T-cell (primary cell): ENCODE measurements at regions not wholly inside any gene's neighbourhood (a gene's known extent, or its start where the extent isn't known, plus 50 kb on each side); places are given as distances from the start of the nearest gene placed in this dataset.

ENCODE experiments used
- ATAC-seq, 4 experiments: fragments of 200-7000 bp in 3 of 4; fragments of 150-1000 bp in 1 of 4; cut with Tn5 transposase; replicated peaks in 1 of 4; 1 replicate in 3 of 4; 2 replicates in 1 of 4; pipeline ENCODE4 v1.10.0; 2021; ENCODE audit warnings: moderate library complexity in 3 of 4, mild to moderate bottlenecking in 2 of 4, moderate number of reproducible peaks in 1 of 4
- CTCF ChIA-PET, 2 donors: fragments of 300-600 bp; sonication (Branson Sonifier 250); formaldehyde crosslinking; loops; one replicate each; lab custom pipeline; 2022; ENCODE audit warnings: antibody characterized with exemption in 2 of 2; lab: Charles Lee
- POLR2A ChIA-PET, 2 donors: fragments of 300-600 bp; sonication (Branson Sonifier 250); formaldehyde crosslinking; loops; one replicate each; lab custom pipeline; 2022; ENCODE audit warnings: antibody characterized with exemption in 2 of 2; lab: Charles Lee
- DNase-seq, 35 experiments: peaks; one replicate each; pipeline versions ENCODE4 v3.0.0 to v3.0.0-alpha.2; 2013 to 2023
- H3K27ac ChIP-seq: one replicate; pipeline ENCODE4 v1.5.1; 2013; ENCODE audit warnings: low read length
- H3K27me3 ChIP-seq, 2 experiments: replicated peaks in 1 of 2; 1 replicate in 1 of 2; 2 replicates in 1 of 2; pipeline versions ENCODE4 v1.6.1 to v1.7.0; 2013; ENCODE audit warnings: low read length in 1 of 2, mixed read lengths in 1 of 2; ENCODE audit not compliant: control insufficient read depth in 2 of 2, insufficient read depth in 2 of 2; ENCODE audit errors: extremely low read depth in 1 of 2
- H3K36me3 ChIP-seq, 2 donors: 1 replicate in 1 of 2; 2 replicates in 1 of 2; pipeline versions ENCODE4 v1.6.1 to v1.7.0; 2013; ENCODE audit warnings: low read length in 1 of 2; ENCODE audit not compliant: control insufficient read depth in 2 of 2, insufficient read depth in 1 of 2; ENCODE audit errors: extremely low read depth in 1 of 2
- H3K4me1 ChIP-seq, 2 experiments: 1 replicate in 1 of 2; 2 replicates in 1 of 2; pipeline versions ENCODE4 v1.6.1 to v1.7.0; 2013; ENCODE audit warnings: low read length in 2 of 2, mixed read lengths in 1 of 2; ENCODE audit not compliant: insufficient read depth in 2 of 2, control insufficient read depth in 1 of 2; ENCODE audit errors: extremely low read depth in 1 of 2
- H3K4me3 ChIP-seq, 2 donors: 1 replicate in 1 of 2; 2 replicates in 1 of 2; pipeline versions ENCODE4 v1.5.1 to v1.7.0; 2013; ENCODE audit warnings: mild to moderate bottlenecking in 2 of 2, low read length in 1 of 2, moderate library complexity in 1 of 2; ENCODE audit not compliant: control insufficient read depth in 1 of 2; ENCODE audit errors: extremely low read depth in 1 of 2
- H3K9me3 ChIP-seq: 2 replicates; pipeline ENCODE4 v1.7.0; 2013
- H3K27ac Mint-ChIP-seq, 2 donors: one replicate each; pipeline ENCODE4 v1.8.0; 2020 to 2021; ENCODE audit warnings: mild to moderate bottlenecking in 2 of 2, mixed read lengths in 2 of 2
- H3K27me3 Mint-ChIP-seq, 2 donors: one replicate each; pipeline ENCODE4 v1.8.0; 2021 to 2022; ENCODE audit warnings: mixed read lengths in 2 of 2
- H3K36me3 Mint-ChIP-seq: one replicate; pipeline ENCODE4 v1.8.0; 2021; ENCODE audit warnings: mixed read lengths
- H3K4me1 Mint-ChIP-seq, 3 donors: one replicate each; pipeline ENCODE4 v1.8.0; 2020 to 2022; ENCODE audit warnings: mixed read lengths in 3 of 3, mild to moderate bottlenecking in 1 of 3
- H3K4me3 Mint-ChIP-seq, 3 donors: one replicate each; pipeline ENCODE4 v1.8.0; 2020 to 2022; ENCODE audit warnings: mild to moderate bottlenecking in 3 of 3, mixed read lengths in 3 of 3, moderate library complexity in 3 of 3
- H3K9me3 Mint-ChIP-seq, 3 donors: one replicate each; pipeline ENCODE4 v1.8.0; 2020 to 2022; ENCODE audit warnings: mixed read lengths in 3 of 3
- WGBS: methylation state at CpG from one replicate; pipeline ENCODE4 v1.1.5; 2013; ENCODE audit warnings: missing lambda C conversion rate; ENCODE audit not compliant: insufficient coverage; 5-methylcytosine and 5-hydroxymethylcytosine counted together

DNA sequence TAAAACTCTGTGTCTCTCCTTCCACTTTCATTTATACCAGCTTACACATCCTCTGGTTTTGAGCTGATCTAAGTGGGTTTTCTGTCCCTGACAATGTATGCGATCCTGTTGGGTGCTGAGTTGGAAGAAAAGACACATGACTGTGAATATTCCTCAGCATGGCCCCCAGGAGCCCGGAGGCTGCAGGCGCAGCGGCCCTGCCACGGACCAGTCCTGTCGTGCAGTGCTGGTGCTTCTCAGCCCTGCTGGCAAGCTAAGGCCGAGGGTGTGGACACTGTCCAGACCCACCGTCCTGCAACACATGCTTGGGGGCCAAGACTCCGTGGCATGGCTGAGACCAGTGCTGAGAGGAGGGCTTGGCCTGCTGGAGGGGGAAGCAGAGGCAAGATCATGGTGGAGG is 328.9 kb upstream of the IRX2 start:
- POLR2A ChIA-PET, result no interaction called here
- H3K27ac Mint-ChIP-seq, result no peak overlapping the region
- no peaks in the 10 kb centered on the region for H3K4me1 ChIP-seq
- no peaks in the 10 kb centered on the region for H3K4me1 Mint-ChIP-seq
- H3K27me3 ChIP-seq, result peaks cover 0 to 3% of the 10 kb centered on the region in 2 experiments
- no peak overlapping the region for H3K4me3 ChIP-seq
- no peaks in the 10 kb centered on the region for H3K36me3 ChIP-seq
- no peaks in the 10 kb centered on the region for H3K9me3 ChIP-seq
- no peaks in the 10 kb centered on the region for H3K36me3 Mint-ChIP-seq
- H3K9me3 Mint-ChIP-seq, result peaks cover 5 to 27% (median 25%) of the 10 kb centered on the region in 3 donors
- no peak overlapping the region for H3K27ac ChIP-seq
- H3K27me3 Mint-ChIP-seq, result peaks cover 0 to 2% of the 10 kb centered on the region in 2 donors
- DNase-seq, result no peak
- WGBS, result 79% methylated on average over 9 of the region's 9 CpGs
- no peak overlapping the region for H3K4me3 Mint-ChIP-seq
- ATAC-seq, result peak in 1 of 4 experiments; percentile 23
- CTCF ChIA-PET, result no interaction called here

DNA sequence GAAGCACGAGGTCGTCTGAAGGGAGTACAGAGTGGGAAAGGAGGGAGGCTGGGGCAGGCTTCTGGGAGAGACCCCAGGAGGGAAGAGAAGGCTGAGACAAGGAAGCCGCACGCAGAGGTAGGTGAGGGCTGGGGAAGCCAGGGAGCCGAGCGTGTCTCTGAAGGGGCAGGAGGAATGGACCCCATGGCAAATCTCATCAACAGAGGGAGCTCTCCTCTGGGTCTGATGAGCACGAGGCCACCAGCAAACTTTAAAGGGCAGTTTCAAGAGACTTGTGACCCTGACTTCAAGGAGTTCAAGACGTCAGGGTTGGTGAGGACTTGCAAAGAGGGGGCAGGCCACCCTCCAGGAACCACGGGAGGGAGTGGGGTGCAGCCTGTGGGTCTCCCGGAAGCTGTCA is 326.2 kb upstream of the IRX2 start:
- Mint-ChIP-seq H3K27ac (no peak overlapping the region), H3K4me3 (no peak overlapping the region), H3K4me1 (no peaks in the 10 kb centered on the region), H3K36me3 (no peaks in the 10 kb centered on the region), H3K27me3 (peaks cover 0 to 2% of the 10 kb centered on the region in 2 donors), H3K9me3 (peaks cover 14 to 28% (median 16%) of the 10 kb centered on the region in 3 donors)
- no peaks in the 10 kb centered on the region for H3K9me3 ChIP-seq
- H3K36me3 ChIP-seq, result no peaks in the 10 kb centered on the region
- H3K4me3 ChIP-seq, result no peak overlapping the region
- WGBS, result 61% methylated on average over 10 of the region's 10 CpGs
- DNase-seq (no peak), ATAC-seq (no peak)
- H3K4me1 ChIP-seq, result no peaks in the 10 kb centered on the region
- CTCF ChIA-PET, result no interaction called here
- POLR2A ChIA-PET, result no interaction called here
- peaks cover 0 to 3% of the 10 kb centered on the region in 2 experiments for H3K27me3 ChIP-seq
- H3K27ac ChIP-seq, result no peak overlapping the region

DNA sequence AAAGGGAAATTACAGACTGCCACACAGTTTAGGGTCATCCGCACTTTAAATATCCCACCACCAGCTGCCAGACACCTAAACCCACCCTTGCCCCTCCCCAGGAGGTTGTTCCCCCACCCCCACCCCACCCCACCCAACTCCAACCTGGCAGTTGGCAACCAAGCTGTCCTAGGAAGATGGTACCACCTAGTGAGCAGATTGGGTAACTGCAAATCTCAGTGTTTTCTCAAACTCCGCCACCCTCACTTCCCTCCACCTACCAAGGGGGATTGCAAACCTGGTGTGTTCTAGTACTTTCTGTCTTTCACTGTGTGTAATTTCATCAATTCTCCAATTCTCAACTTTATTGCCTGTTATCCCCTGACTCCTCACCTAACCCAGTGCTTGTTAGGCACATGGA is 323.8 kb upstream of the IRX2 start:
- no peak overlapping the region for H3K27ac ChIP-seq
- Mint-ChIP-seq H3K4me3 (no peak overlapping the region), H3K9me3 (peaks cover 25 to 46% (median 28%) of the 10 kb centered on the region in 3 donors), H3K27me3 (peaks cover 0 to 2% of the 10 kb centered on the region in 2 donors), H3K4me1 (no peaks in the 10 kb centered on the region), H3K27ac (no peak overlapping the region), H3K36me3 (no peaks in the 10 kb centered on the region)
- no peaks in the 10 kb centered on the region for H3K4me1 ChIP-seq
- CTCF ChIA-PET, result no interaction called here
- WGBS, result no CpG with 5 or more reads among the region's 2 CpGs
- no peaks in the 10 kb centered on the region for H3K36me3 ChIP-seq
- peaks cover 0 to 3% of the 10 kb centered on the region in 2 experiments for H3K27me3 ChIP-seq
- no peak overlapping the region for H3K4me3 ChIP-seq
- POLR2A ChIA-PET, result no interaction called here
- no peak for DNase-seq
- ATAC-seq, result no peak
- H3K9me3 ChIP-seq, result no peaks in the 10 kb centered on the region

DNA sequence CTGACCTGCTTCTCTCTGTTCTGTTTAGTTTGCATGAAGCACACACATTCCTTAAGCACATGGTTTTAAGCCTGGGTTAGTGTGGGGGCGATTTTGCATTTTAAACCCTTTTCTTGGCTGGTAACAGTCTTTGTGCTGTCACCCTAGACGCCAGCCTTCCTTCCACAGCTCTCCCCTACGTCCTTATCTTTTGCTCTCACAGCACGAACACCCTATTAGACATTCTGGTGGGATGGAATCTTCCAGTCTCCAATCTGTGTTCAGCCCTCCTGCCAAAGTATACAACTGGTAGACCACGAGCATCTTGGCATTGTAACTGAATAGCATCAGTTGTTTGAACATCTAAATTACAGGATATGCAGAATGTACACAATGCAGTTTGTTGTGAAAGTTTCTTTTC is 316.9 kb upstream of the IRX2 start:
- H3K4me3 ChIP-seq, result no peak overlapping the region
- no peaks in the 10 kb centered on the region for H3K4me1 ChIP-seq
- H3K27ac ChIP-seq, result no peak overlapping the region
- WGBS, result no CpG with 5 or more reads among the region's 5 CpGs
- no peaks in the 10 kb centered on the region for H3K9me3 ChIP-seq
- Mint-ChIP-seq H3K9me3 (peaks cover 19 to 45% (median 27%) of the 10 kb centered on the region in 3 donors), H3K27me3 (no peaks in the 10 kb centered on the region), H3K4me3 (no peak overlapping the region), H3K36me3 (no peaks in the 10 kb centered on the region), H3K27ac (no peak overlapping the region), H3K4me1 (no peaks in the 10 kb centered on the region)
- H3K27me3 ChIP-seq, result no peaks in the 10 kb centered on the region
- ChIA-PET POLR2A (no interaction called here), CTCF (no interaction called here)
- DNase-seq, result no peak
- ATAC-seq, result no peak
- H3K36me3 ChIP-seq, result no peaks in the 10 kb centered on the region

DNA sequence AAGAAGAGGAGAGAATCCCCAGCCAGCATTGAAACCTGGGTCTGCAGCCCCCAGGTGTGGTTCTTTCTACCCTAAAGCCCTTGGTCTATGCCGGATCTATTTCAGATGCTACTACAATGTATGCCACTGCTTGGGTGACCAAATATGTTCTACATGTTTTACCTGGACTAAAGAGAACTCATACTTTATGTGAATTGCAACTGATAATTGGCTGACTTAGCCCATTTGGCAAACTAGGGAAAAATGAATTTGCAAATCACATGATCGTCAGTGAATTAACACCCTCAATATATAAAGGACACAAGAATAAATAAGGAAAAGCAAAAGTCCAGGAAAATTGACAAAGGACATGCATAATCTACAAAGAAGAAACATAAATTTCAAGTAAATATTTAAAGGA is 308.8 kb upstream of the IRX2 start:
- no peak overlapping the region for H3K4me3 ChIP-seq
- no peak overlapping the region for H3K27ac ChIP-seq
- POLR2A ChIA-PET, result no interaction called here
- Mint-ChIP-seq H3K27me3 (no peaks in the 10 kb centered on the region), H3K4me3 (no peak overlapping the region), H3K4me1 (no peaks in the 10 kb centered on the region), H3K36me3 (no peaks in the 10 kb centered on the region), H3K9me3 (peaks cover 7 to 23% (median 13%) of the 10 kb centered on the region in 3 donors), H3K27ac (no peak overlapping the region)
- H3K36me3 ChIP-seq, result no peaks in the 10 kb centered on the region
- DNase-seq (no peak), ATAC-seq (no peak)
- CTCF ChIA-PET, result no interaction called here
- peaks cover 0 to 2% of the 10 kb centered on the region in 2 experiments for H3K27me3 ChIP-seq
- H3K9me3 ChIP-seq, result no peaks in the 10 kb centered on the region
- no peaks in the 10 kb centered on the region for H3K4me1 ChIP-seq
- no CpG with 5 or more reads among the region's 2 CpGs for WGBS

DNA sequence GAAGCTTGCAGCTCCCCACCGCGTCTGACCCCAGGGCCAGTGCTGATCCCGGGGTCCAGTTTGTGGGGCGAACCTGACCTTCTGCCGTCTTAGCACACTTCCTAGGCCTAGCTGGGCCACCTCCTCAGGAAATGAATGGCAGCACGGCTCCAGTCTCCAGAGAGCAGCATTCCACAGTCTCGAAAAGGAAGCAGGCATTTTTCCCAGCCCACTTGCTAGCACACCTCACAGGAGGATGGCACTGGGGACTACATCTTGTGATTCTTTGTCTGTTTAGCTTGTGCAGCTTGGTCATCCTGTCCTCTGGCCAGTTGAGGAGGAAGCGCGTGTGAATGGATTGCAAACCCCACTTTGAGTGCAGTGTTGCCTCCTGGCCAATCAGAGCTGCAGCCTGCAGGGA is 308.0 kb upstream of the IRX2 start:
- 71% methylated on average over 7 of the region's 9 CpGs for WGBS
- Histone ChIP-seq H3K4me1 (no peaks in the 10 kb centered on the region), H3K27ac (no peak overlapping the region), H3K27me3 (peaks cover 0 to 2% of the 10 kb centered on the region in 2 experiments), H3K36me3 (no peaks in the 10 kb centered on the region), H3K9me3 (no peaks in the 10 kb centered on the region), H3K4me3 (no peak overlapping the region)
- H3K36me3 Mint-ChIP-seq, result no peaks in the 10 kb centered on the region
- no peak overlapping the region for H3K27ac Mint-ChIP-seq
- no peak for DNase-seq
- no peaks in the 10 kb centered on the region for H3K27me3 Mint-ChIP-seq
- H3K4me1 Mint-ChIP-seq, result no peaks in the 10 kb centered on the region
- ChIA-PET POLR2A (no interaction called here), CTCF (no interaction called here)
- H3K9me3 Mint-ChIP-seq, result peaks cover 7 to 23% (median 7%) of the 10 kb centered on the region in 3 donors
- no peak for ATAC-seq
- H3K4me3 Mint-ChIP-seq, result no peak overlapping the region

DNA sequence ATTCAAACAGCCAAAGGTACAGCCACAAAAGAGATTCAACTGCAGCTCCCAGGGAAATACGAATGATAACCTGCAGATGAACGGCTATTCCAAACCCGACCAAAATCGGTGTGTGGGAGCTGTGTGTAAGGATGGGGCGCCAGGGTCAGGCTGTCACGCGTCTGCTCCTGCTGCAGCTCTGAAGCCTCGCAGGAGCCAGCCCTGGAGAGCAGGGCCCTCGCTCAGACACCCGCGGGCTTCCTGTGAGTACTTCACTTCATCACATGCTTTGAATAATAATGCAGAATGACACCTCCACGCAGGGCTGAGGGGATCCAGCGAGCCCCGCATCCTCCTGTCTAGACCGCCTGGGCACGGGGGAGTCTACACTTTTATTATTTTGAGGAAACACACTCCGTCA is 307.5 kb upstream of the IRX2 start:
- ATAC-seq (no peak), DNase-seq (no peak)
- CTCF ChIA-PET, result no interaction called here
- Mint-ChIP-seq H3K27ac (no peak overlapping the region), H3K27me3 (no peaks in the 10 kb centered on the region), H3K36me3 (no peaks in the 10 kb centered on the region), H3K4me1 (no peaks in the 10 kb centered on the region), H3K4me3 (no peak overlapping the region), H3K9me3 (peaks cover 7 to 21% (median 7%) of the 10 kb centered on the region in 3 donors)
- no peaks in the 10 kb centered on the region for H3K36me3 ChIP-seq
- H3K9me3 ChIP-seq, result no peaks in the 10 kb centered on the region
- H3K4me1 ChIP-seq, result no peaks in the 10 kb centered on the region
- POLR2A ChIA-PET, result no interaction called here
- H3K27ac ChIP-seq, result no peak overlapping the region
- no peak overlapping the region for H3K4me3 ChIP-seq
- H3K27me3 ChIP-seq, result peaks cover 0 to 2% of the 10 kb centered on the region in 2 experiments
- 58% methylated on average over 8 of the region's 17 CpGs for WGBS
